Osteoblast (primary cell): ENCODE measurements at regions not wholly inside any gene's neighbourhood (a gene's known extent, or its start where the extent isn't known, plus 50 kb on each side); places are given as distances from the start of the nearest gene placed in this dataset.

Source experiments
- DNase-seq: peaks from one replicate; pipeline ENCODE4 v3.0.0; 2011; ENCODE audit warnings: low spot score, mixed read lengths; ENCODE audit not compliant: insufficient read length; ENCODE audit errors: missing footprints
- H2AFZ ChIP-seq: 2 replicates; pipeline ENCODE4 v1.6.0; 2011; ENCODE audit warnings: mild to moderate bottlenecking, low read length
- H3K27ac ChIP-seq: 2 replicates; pipeline ENCODE4 v1.5.1; 2011; ENCODE audit warnings: mild to moderate bottlenecking, low read depth, low read length, moderate library complexity
- H3K27me3 ChIP-seq: 2 replicates; pipeline ENCODE4 v1.6.0; 2012; ENCODE audit warnings: mild to moderate bottlenecking, control low read depth, inconsistent platforms, low read length, moderate library complexity; ENCODE audit not compliant: insufficient read depth
- H3K36me3 ChIP-seq: 2 replicates; pipeline ENCODE4 v1.5.1; 2011; ENCODE audit warnings: mild to moderate bottlenecking, low read length, control low read depth, moderate library complexity; ENCODE audit not compliant: insufficient read depth
- H3K4me1 ChIP-seq: 2 replicates; pipeline ENCODE4 v1.5.1; 2011; ENCODE audit warnings: mild to moderate bottlenecking, low read length, control low read depth, moderate library complexity; ENCODE audit not compliant: insufficient read depth
- H3K4me2 ChIP-seq: 2 replicates; pipeline ENCODE4 v1.6.0; 2011; ENCODE audit warnings: mild to moderate bottlenecking, low read length; ENCODE audit not compliant: insufficient read depth
- H3K4me3 ChIP-seq: fragments of 200-600 bp; sonication (generic); 3 replicates; pipeline ENCODE4 v1.5.1; 2012; ENCODE audit warnings: mild to moderate bottlenecking, low read length, inconsistent platforms; ENCODE audit not compliant: insufficient read depth
- H3K79me2 ChIP-seq: 2 replicates; pipeline ENCODE4 v1.6.0; 2012; ENCODE audit warnings: mild to moderate bottlenecking, low read length, control low read depth, inconsistent platforms; ENCODE audit not compliant: insufficient read depth
- H3K9me3 ChIP-seq: 2 replicates; pipeline ENCODE4 v1.5.1; 2011; ENCODE audit warnings: low read depth, low read length, control low read depth
- H4K20me1 ChIP-seq: 2 replicates; pipeline ENCODE4 v1.6.0; 2012; ENCODE audit warnings: mild to moderate bottlenecking, low read length, control low read depth; ENCODE audit not compliant: insufficient read depth
- CTCF ChIP-seq: IDR thresholded peaks from 2 replicates; pipeline ENCODE4 v1.5.1; 2011; ENCODE audit warnings: mild to moderate bottlenecking, low read depth, low read length, moderate library complexity; ENCODE audit errors: extremely low read depth

- TF ChIP-seq CTCF, result no peak
- Histone ChIP-seq H2AFZ (no peak overlapping the region), H4K20me1 (no peaks in the 10 kb centered on the region), H3K4me2 (no peak overlapping the region), H3K27me3 (no peaks in the 10 kb centered on the region), H3K79me2 (no peaks in the 10 kb centered on the region), H3K27ac (no peak overlapping the region), H3K9me3 (peaks cover 5% of the 10 kb centered on the region), H3K4me1 (no peaks in the 10 kb centered on the region), H3K4me3 (no peak overlapping the region), H3K36me3 (no peaks in the 10 kb centered on the region)
- no peak for DNase-seq
Observed at GRCh38 chr6:9632026-9632425, 782.8 kb downstream of the TFAP2A start.

- Histone ChIP-seq H3K4me2 (no peak overlapping the region), H3K27ac (no peak overlapping the region)
- no peak for DNase-seq
Observed at GRCh38 chr6:9628819-9629218, 786.1 kb downstream of the TFAP2A start.

GRCh38 chr6:9627916-9628315 lies 787.0 kb downstream of the TFAP2A start:
- no peak for TF ChIP-seq CTCF
- no peaks in the 10 kb centered on the region for H3K36me3 ChIP-seq
- no peak overlapping the region for H2AFZ ChIP-seq
- H3K4me1 ChIP-seq, result no peaks in the 10 kb centered on the region
- DNase-seq, result no peak
- no peaks in the 10 kb centered on the region for H3K27me3 ChIP-seq
- H3K9me3 ChIP-seq, result peaks cover 5% of the 10 kb centered on the region
- no peaks in the 10 kb centered on the region for H4K20me1 ChIP-seq
- no peaks in the 10 kb centered on the region for H3K79me2 ChIP-seq
- no peak overlapping the region for H3K4me3 ChIP-seq
- no peak overlapping the region for H3K4me2 ChIP-seq
- no peak overlapping the region for H3K27ac ChIP-seq

More at GRCh38 chr6:9628819-9629218, 786.1 kb downstream of the TFAP2A start:
- Histone ChIP-seq H3K9me3 (peaks cover 3% of the 10 kb centered on the region), H2AFZ (no peak overlapping the region), H3K36me3 (no peaks in the 10 kb centered on the region), H4K20me1 (no peaks in the 10 kb centered on the region), H3K4me3 (no peak overlapping the region), H3K79me2 (no peaks in the 10 kb centered on the region), H3K27me3 (no peaks in the 10 kb centered on the region), H3K4me1 (no peaks in the 10 kb centered on the region)
- TF ChIP-seq CTCF, result no peak

- Histone ChIP-seq H3K27ac (no peak overlapping the region), H3K4me2 (no peak overlapping the region), H3K9me3 (peaks cover 2% of the 10 kb centered on the region), H4K20me1 (no peaks in the 10 kb centered on the region), H3K36me3 (no peaks in the 10 kb centered on the region), H3K79me2 (no peaks in the 10 kb centered on the region), H3K4me3 (no peak overlapping the region), H3K4me1 (no peaks in the 10 kb centered on the region), H2AFZ (no peak overlapping the region), H3K27me3 (no peaks in the 10 kb centered on the region)
- no peak for TF ChIP-seq CTCF
- DNase-seq, result no peak
Observed at GRCh38 chr6:9623985-9624384, 790.9 kb downstream of the TFAP2A start.
